ENCODE measurements at regions not wholly inside any gene's neighbourhood (a gene's known extent, or its start where the extent isn't known, plus 50 kb on each side); places are given as distances from the start of the nearest gene placed in this dataset.

DNA sequence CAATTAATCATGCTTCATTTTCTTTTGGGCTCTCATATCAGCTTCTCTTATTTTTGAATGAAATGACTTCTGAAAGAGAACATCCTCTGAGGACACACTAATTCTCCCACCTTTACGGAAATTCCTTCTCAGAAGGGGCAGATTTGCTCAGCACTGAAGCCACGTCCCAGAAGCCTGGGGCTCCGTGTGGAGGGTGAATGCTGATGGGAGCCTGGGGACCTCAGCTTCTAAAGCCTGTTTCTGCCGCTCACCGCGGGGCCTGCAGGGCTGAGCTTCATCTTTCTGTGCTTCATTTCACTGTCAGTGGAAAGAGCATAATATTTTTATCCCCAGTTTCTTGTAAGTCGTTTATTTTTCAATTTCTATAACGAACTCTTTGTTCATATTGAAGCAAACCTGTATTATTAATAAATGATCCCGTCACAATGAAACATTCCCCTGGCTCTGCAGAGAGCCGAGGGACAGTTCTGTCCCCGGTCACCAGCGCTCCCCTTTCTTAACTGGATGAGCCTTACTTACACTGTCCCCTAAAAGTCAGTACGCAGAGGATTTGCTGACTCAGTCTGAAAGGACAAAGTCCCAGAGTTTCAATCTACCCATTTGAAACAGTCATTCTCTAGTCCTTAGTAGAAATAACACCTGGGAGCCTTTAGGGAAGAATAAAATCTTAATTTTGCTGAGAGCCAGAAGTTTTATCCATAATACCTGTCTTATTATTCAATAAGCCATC lies 364.6 kb upstream of the FAT1 start:
- TF ChIP-seq EP300 (IDR thresholded peaks at IDR 0.05) (no peak), CTCF (IDR thresholded peaks at IDR 0.05) (no peak)

Data from gastroesophageal sphincter (tissue), 3 donors.